Spleen (tissue), 11 donors: ENCODE measurements at regions not wholly inside any gene's neighbourhood (a gene's known extent, or its start where the extent isn't known, plus 50 kb on each side); places are given as distances from the start of the nearest gene placed in this dataset.
A peak's percentile ranks its signal among the peaks of the same experiment; 100 is the strongest.

ENCODE experiments used
- DNase-seq: peaks from one replicate; pipeline ENCODE4 v3.0.0-alpha.2; 2020
- H3K27ac ChIP-seq, 8 donors: fragments of 200-600 bp; sonication (generic) in 7 of 8; 1 replicate in 4 of 8; 2 replicates in 4 of 8; pipeline versions ENCODE4 v1.5.0 to v1.8.0; 2016 to 2021; ENCODE audit warnings: inconsistent platforms in 4 of 8, mild to moderate bottlenecking in 4 of 8, moderate library complexity in 1 of 8
- H3K27me3 ChIP-seq, 7 donors: fragments of 200-600 bp; sonication (generic) in 6 of 7; replicated peaks in 1 of 7; 1 replicate in 4 of 7; 2 replicates in 3 of 7; pipeline versions ENCODE4 v1.5.0 to v1.8.0; 2016 to 2021; ENCODE audit warnings: inconsistent platforms in 3 of 7, mild to moderate bottlenecking in 1 of 7
- H3K36me3 ChIP-seq, 6 donors: fragments of 200-600 bp; sonication (generic) in 5 of 6; 1 replicate in 4 of 6; 2 replicates in 2 of 6; pipeline versions ENCODE4 v1.5.0 to v1.8.0; 2016 to 2021; ENCODE audit warnings: inconsistent platforms in 2 of 6
- H3K4me1 ChIP-seq, 6 donors: fragments of 200-600 bp; sonication (generic) in 5 of 6; 1 replicate in 3 of 6; 2 replicates in 3 of 6; pipeline versions ENCODE4 v1.5.0 to v1.8.0; 2016 to 2021; ENCODE audit warnings: inconsistent platforms in 3 of 6
- H3K4me3 ChIP-seq, 8 donors: fragments of 200-600 bp; sonication (generic) in 7 of 8; 1 replicate in 4 of 8; 2 replicates in 4 of 8; pipeline versions ENCODE4 v1.5.0 to v1.8.0; 2016 to 2021; ENCODE audit warnings: inconsistent platforms in 4 of 8, mild to moderate bottlenecking in 4 of 8, moderate library complexity in 2 of 8
- H3K9me3 ChIP-seq, 8 donors: fragments of 200-600 bp; sonication (generic) in 7 of 8; 1 replicate in 4 of 8; 2 replicates in 4 of 8; pipeline versions ENCODE4 v1.5.0 to v1.8.0; 2016 to 2021; ENCODE audit warnings: inconsistent platforms in 4 of 8
- CTCF ChIP-seq, 11 experiments: fragments of 200-600 bp in 7 of 11; fragments of 450-650 bp in 4 of 11; sonication (generic) in 4 of 11; IDR thresholded peaks in 8 of 11; conservative IDR thresholded peaks in 3 of 11; 1 replicate in 7 of 11; 2 replicates in 4 of 11; pipeline versions ENCODE4 v1.4.0 to v1.8.0; 2016 to 2021; ENCODE audit warnings: antibody characterized with exemption in 11 of 11, inconsistent platforms in 4 of 11, mild to moderate bottlenecking in 1 of 11
- POLR2A ChIP-seq, 3 donors: fragments of 450-650 bp; IDR thresholded peaks; one replicate each; pipeline ENCODE4 v1.5.1; 2017; ENCODE audit warnings: antibody characterized with exemption in 3 of 3, mild to moderate bottlenecking in 1 of 3
- POLR2AphosphoS5 ChIP-seq, 3 donors: sonication (generic); formaldehyde crosslinking; IDR thresholded peaks; one replicate each; pipeline ENCODE4 v1.5.1; 2017; ENCODE audit warnings: antibody characterized with exemption in 3 of 3
- WGBS, 5 donors: extraction: QIAGEN DNeasy Blood & Tissue Kit in 3 of 5; methylation state at CpG; one replicate each; pipeline versions ENCODE4 v1.1.5 to v1.1.7; 2013 to 2018; 5-methylcytosine and 5-hydroxymethylcytosine counted together
- intact Hi-C: fragments of 100-400 bp; cut with DNase I; formaldehyde crosslinking; loops from one replicate; pipeline ENCODE4 v1.15.0; 2023; ENCODE audit warnings: low total_unique reads
- donor health status: healthy with polysubstance abuse.
- donor health status: DM: no; HTN: no; CAD: no; lungs with moderate emphysema.
- donor health status: DM: no; HTN: no; CAD: no.
- donor health status: Bipolar disorder and iron deficiency.
- donor health status: healthy.
- donor health status: DM: no; HTN: no; CAD: no.
- donor health status: DM: yes; HTN: yes; CAD: no.

GRCh38 chr18:22257022-22257543 lies 87.7 kb downstream of the GATA6 start:
- Histone ChIP-seq H3K27ac (no peak overlapping the region), H3K4me1 (peaks cover 2 to 19% (median 8%) of the 10 kb centered on the region in 6 donors), H3K9me3 (no peaks in the 10 kb centered on the region), H3K4me3 (no peak overlapping the region), H3K27me3 (no peaks in the 10 kb centered on the region), H3K36me3 (no peaks in the 10 kb centered on the region)
- DNase-seq: no peak
- WGBS, 5 donors: 77 to 84% (median 82%) methylated on average over 5 of the region's 5 CpGs
- intact Hi-C loops: no loop called here
- no peak for TF ChIP-seq POLR2AphosphoS5 (IDR thresholded peaks at IDR 0.05)
- TF ChIP-seq POLR2A (IDR thresholded peaks at IDR 0.05): no peak
- TF ChIP-seq CTCF (IDR thresholded peaks at IDR 0.05 in 8 of 11, conservative IDR thresholded peaks at IDR 0.05 in 3 of 11): no peak

GRCh38 chr18:22254088-22254487 lies 84.7 kb downstream of the GATA6 start:
- Histone ChIP-seq H3K9me3 (no peaks in the 10 kb centered on the region), H3K4me3 (no peak overlapping the region), H3K27ac (peak overlapping the region in 4 of 8 donors; percentile 19 to 49 (median 36)), H3K27me3 (no peaks in the 10 kb centered on the region), H3K4me1 (peaks cover 2 to 19% (median 8%) of the 10 kb centered on the region in 6 donors), H3K36me3 (no peaks in the 10 kb centered on the region)
- 57 to 70% (median 60%) methylated on average over 11 of the region's 11 CpGs for WGBS, 5 donors
- DNase-seq: no peak
- intact Hi-C loops: no loop called here
- TF ChIP-seq POLR2A (IDR thresholded peaks at IDR 0.05): no peak

GRCh38 chr18:22253676-22254075 lies 84.3 kb downstream of the GATA6 start:
- H3K4me1 ChIP-seq: peaks cover 2 to 19% (median 8%) of the 10 kb centered on the region in 6 donors
- peak overlapping the region in 4 of 8 donors; percentile 19 to 49 (median 36) for H3K27ac ChIP-seq
- H3K36me3 ChIP-seq: no peaks in the 10 kb centered on the region
- no peaks in the 10 kb centered on the region for H3K9me3 ChIP-seq
- intact Hi-C loops: no loop called here
- no peak overlapping the region for H3K4me3 ChIP-seq
- TF ChIP-seq POLR2A (IDR thresholded peaks at IDR 0.05) (no peak), POLR2AphosphoS5 (IDR thresholded peaks at IDR 0.05) (peak in 1 of 3 donors; percentile 42), CTCF (IDR thresholded peaks at IDR 0.05 in 8 of 11, conservative IDR thresholded peaks at IDR 0.05 in 3 of 11) (no peak)
- no peaks in the 10 kb centered on the region for H3K27me3 ChIP-seq
- WGBS, 5 donors: 15 to 30% (median 22%) methylated on average over 9 of the region's 9 CpGs
- DNase-seq: no peak

GRCh38 chr18:22253156-22253555 lies 83.8 kb downstream of the GATA6 start:
- no peak for TF ChIP-seq POLR2A (IDR thresholded peaks at IDR 0.05)
- TF ChIP-seq CTCF (IDR thresholded peaks at IDR 0.05 in 8 of 11, conservative IDR thresholded peaks at IDR 0.05 in 3 of 11): no peak
- no peak for TF ChIP-seq POLR2AphosphoS5 (IDR thresholded peaks at IDR 0.05)
- intact Hi-C loops: no loop called here
- Histone ChIP-seq H3K4me1 (peaks cover 2 to 19% (median 8%) of the 10 kb centered on the region in 6 donors), H3K36me3 (no peaks in the 10 kb centered on the region), H3K27me3 (no peaks in the 10 kb centered on the region), H3K4me3 (no peak overlapping the region), H3K9me3 (no peaks in the 10 kb centered on the region), H3K27ac (peak overlapping the region in 4 of 8 donors; percentile 19 to 49 (median 36))
- WGBS, 5 donors: 61 to 80% (median 76%) methylated on average over 5 of the region's 5 CpGs
- no peak for DNase-seq
